CD14-positive monocyte (primary cell): ENCODE measurements at regions not wholly inside any gene's neighbourhood (a gene's known extent, or its start where the extent isn't known, plus 50 kb on each side); places are given as distances from the start of the nearest gene placed in this dataset. TPM values are rescaled to one million over a fixed set of nuclear protein-coding genes. Genes with fewer than 3 reads are reported as not detected.

ENCODE experiments used
- DNase-seq, 3 donors: peaks; one replicate each; pipeline ENCODE4 v3.0.0-alpha.2; 2011 to 2022
- H2AFZ ChIP-seq: 2 replicates; pipeline ENCODE4 v1.6.0; 2012; ENCODE audit warnings: mild to moderate bottlenecking, low read depth, low read length, inconsistent platforms; ENCODE audit not compliant: insufficient read depth, poor library complexity, severe bottlenecking
- H3K27ac ChIP-seq, 2 donors: 1 replicate in 1 of 2; 2 replicates in 1 of 2; pipeline ENCODE4 v1.5.1; 2012 to 2013; ENCODE audit warnings: low read length in 2 of 2, control low read depth in 1 of 2, inconsistent platforms in 1 of 2, low read depth in 1 of 2, mild to moderate bottlenecking in 1 of 2
- H3K27me3 ChIP-seq, 2 donors: one replicate each; pipeline versions ENCODE4 v1.6.0 to v1.6.1; 2011 to 2013; ENCODE audit warnings: low read length in 2 of 2; ENCODE audit not compliant: control insufficient read depth in 2 of 2, insufficient read depth in 2 of 2
- H3K36me3 ChIP-seq, 2 donors: replicated peaks in 1 of 2; 1 replicate in 1 of 2; 2 replicates in 1 of 2; pipeline versions ENCODE4 v1.5.1 to v1.6.1; 2012 to 2013; ENCODE audit warnings: low read length in 2 of 2, control low read depth in 1 of 2, inconsistent platforms in 1 of 2, mild to moderate bottlenecking in 1 of 2; ENCODE audit not compliant: insufficient read depth in 2 of 2, control insufficient read depth in 1 of 2
- H3K4me1 ChIP-seq, 2 donors: 1 replicate in 1 of 2; 2 replicates in 1 of 2; pipeline versions ENCODE4 v1.5.1 to v1.6.1; 2012 to 2013; ENCODE audit warnings: low read length in 2 of 2, control low read depth in 1 of 2, inconsistent platforms in 1 of 2, mild to moderate bottlenecking in 1 of 2, moderate library complexity in 1 of 2; ENCODE audit not compliant: insufficient read depth in 2 of 2, control insufficient read depth in 1 of 2
- H3K4me2 ChIP-seq: replicated peaks from 2 replicates; pipeline ENCODE3; 2012; ENCODE audit warnings: low read length, moderate library complexity, mild to moderate bottlenecking; ENCODE audit not compliant: poor library complexity, severe bottlenecking; ENCODE audit errors: extremely low read depth
- H3K4me3 ChIP-seq, 3 experiments: fragments of 200-600 bp in 1 of 3; sonication (generic) in 1 of 3; replicated peaks in 1 of 3; 1 replicate in 2 of 3; 2 replicates in 1 of 3; pipeline ENCODE4 v1.5.1; 2011 to 2013; ENCODE audit warnings: low read length in 3 of 3, mild to moderate bottlenecking in 3 of 3, control low read depth in 2 of 3, low read depth in 2 of 3, inconsistent platforms in 1 of 3, moderate library complexity in 1 of 3
- H3K79me2 ChIP-seq: 2 replicates; pipeline ENCODE4 v1.6.0; 2012; ENCODE audit warnings: mild to moderate bottlenecking, control low read depth, inconsistent platforms, low read length, moderate library complexity; ENCODE audit not compliant: insufficient read depth
- H3K9ac ChIP-seq: 2 replicates; pipeline ENCODE4 v1.6.0; 2017; ENCODE audit warnings: low read length, mild to moderate bottlenecking; ENCODE audit not compliant: insufficient read depth, poor library complexity, severe bottlenecking
- H3K9me3 ChIP-seq, 2 donors: replicated peaks in 1 of 2; 1 replicate in 1 of 2; 2 replicates in 1 of 2; pipeline versions ENCODE4 v1.5.1 to v1.6.1; 2012 to 2013; ENCODE audit warnings: low read length in 2 of 2, control low read depth in 1 of 2; ENCODE audit not compliant: control insufficient read depth in 1 of 2, insufficient read depth in 1 of 2
- H4K20me1 ChIP-seq: 2 replicates; pipeline ENCODE4 v1.6.0; 2012; ENCODE audit warnings: mild to moderate bottlenecking, low read length, control low read depth, moderate library complexity; ENCODE audit not compliant: insufficient read depth
- H3K27ac Mint-ChIP-seq, 7 donors: one replicate each; pipeline ENCODE4 v1.8.0; 2020; ENCODE audit warnings: mild to moderate bottlenecking in 7 of 7, mixed read lengths in 7 of 7, moderate library complexity in 6 of 7, inconsistent platforms in 2 of 7
- H3K27me3 Mint-ChIP-seq, 3 donors: one replicate each; pipeline ENCODE4 v1.8.0; 2021 to 2022; ENCODE audit warnings: low read depth in 3 of 3, mild to moderate bottlenecking in 3 of 3, mixed read lengths in 3 of 3, moderate library complexity in 3 of 3, inconsistent platforms in 1 of 3
- H3K36me3 Mint-ChIP-seq, 2 donors: one replicate each; pipeline ENCODE4 v1.8.0; 2020; ENCODE audit warnings: mixed read lengths in 2 of 2, inconsistent platforms in 1 of 2, mild to moderate bottlenecking in 1 of 2
- H3K4me1 Mint-ChIP-seq: one replicate; pipeline ENCODE4 v1.8.0; 2020; ENCODE audit warnings: mild to moderate bottlenecking, mixed read lengths
- H3K4me3 Mint-ChIP-seq, 2 donors: one replicate each; pipeline ENCODE4 v1.8.0; 2020; ENCODE audit warnings: mild to moderate bottlenecking in 2 of 2, mixed read lengths in 2 of 2, moderate library complexity in 1 of 2
- H3K9me3 Mint-ChIP-seq, 7 donors: one replicate each; pipeline ENCODE4 v1.8.0; 2020 to 2022; ENCODE audit warnings: mixed read lengths in 7 of 7, mild to moderate bottlenecking in 6 of 7, moderate library complexity in 6 of 7, inconsistent platforms in 2 of 7
- CTCF ChIP-seq: fragments of 200-600 bp; IDR thresholded peaks from one replicate; pipeline ENCODE4 v1.8.0; 2022; ENCODE audit warnings: antibody characterized with exemption, mild to moderate bottlenecking
- intact Hi-C, 2 donors: fragments of 100-400 bp; cut with micrococcal nuclease; formaldehyde crosslinking; loops; one replicate each; pipeline versions ENCODE4 v1.15.0 to v1.15.1; 2023
- small RNA-seq: library from RNA; depleted of rRNA; stranded (forward); fragments of <200 nt; gene quantifications from one replicate; pipeline ENCODE3, GENCODE V24; 2012; ENCODE audit warnings: low read depth; ENCODE audit not compliant: insufficient read length

GRCh38 chr12:76135456-76135855, 51.0 kb upstream of the NAP1L1 start:
- H3K9ac ChIP-seq, result no peak overlapping the region
- H3K4me3 ChIP-seq, result no peak overlapping the region
- no peaks in the 10 kb centered on the region for H4K20me1 ChIP-seq
- TF ChIP-seq CTCF, result no peak
- H3K9me3 ChIP-seq, result peaks cover 0 to 10% of the 10 kb centered on the region in 2 donors
- Mint-ChIP-seq H3K9me3 (peaks cover 5 to 24% (median 13%) of the 10 kb centered on the region in 7 donors), H3K4me3 (no peak overlapping the region), H3K27ac (no peak overlapping the region), H3K36me3 (no peaks in the 10 kb centered on the region), H3K27me3 (peaks cover 0 to 2% (median 1%) of the 10 kb centered on the region in 3 donors), H3K4me1 (no peaks in the 10 kb centered on the region)
- no peak overlapping the region for H2AFZ ChIP-seq
- no peak overlapping the region for H3K27ac ChIP-seq
- no peaks in the 10 kb centered on the region for H3K4me1 ChIP-seq
- no peak overlapping the region for H3K4me2 ChIP-seq
- H3K27me3 ChIP-seq, result no peaks in the 10 kb centered on the region
- no peak for DNase-seq
- no peaks in the 10 kb centered on the region for H3K36me3 ChIP-seq
- intact Hi-C loops, result no loop called here
- no peaks in the 10 kb centered on the region for H3K79me2 ChIP-seq

Small RNAs in the stretch of these regions (small RNA-seq; reads per million reads assigned to genes)
- gene RNU6-1271P, result not detected
